Loucy (cell line): ENCODE measurements at regions not wholly inside any gene's neighbourhood (a gene's known extent, or its start where the extent isn't known, plus 50 kb on each side); places are given as distances from the start of the nearest gene placed in this dataset.

ENCODE experiments used
- H2AFZ ChIP-seq: fragments of 200-600 bp; sonication (generic); 2 replicates; pipeline ENCODE4 v1.6.0; 2016; ENCODE audit warnings: antibody characterized with exemption, mild to moderate bottlenecking, low read length, moderate library complexity
- H3F3A ChIP-seq: fragments of 200-600 bp; 2 replicates; pipeline ENCODE4 v1.6.0; 2016; ENCODE audit warnings: antibody characterized with exemption, low read depth, mild to moderate bottlenecking
- H3K27me3 ChIP-seq: fragments of 200-600 bp; sonication (generic); 2 replicates; pipeline ENCODE4 v1.6.1; 2014; ENCODE audit warnings: low read length, mild to moderate bottlenecking; ENCODE audit not compliant: insufficient read depth, poor library complexity, severe bottlenecking
- H3K36me3 ChIP-seq: fragments of 200-600 bp; sonication (generic); 2 replicates; pipeline ENCODE4 v1.6.1; 2016; ENCODE audit warnings: low read length; ENCODE audit not compliant: insufficient read depth
- H3K4me1 ChIP-seq: fragments of 200-600 bp; sonication (generic); 2 replicates; pipeline ENCODE4 v1.5.1; 2014; ENCODE audit warnings: low read length, mild to moderate bottlenecking; ENCODE audit not compliant: insufficient read depth, poor library complexity, severe bottlenecking
- H3K4me2 ChIP-seq: fragments of 200-600 bp; sonication (generic); 2 replicates; pipeline ENCODE4 v1.6.0; 2014; ENCODE audit warnings: antibody characterized with exemption, low read length, low read depth, mild to moderate bottlenecking; ENCODE audit not compliant: poor library complexity, severe bottlenecking
- H3K4me3 ChIP-seq: fragments of 200-600 bp; sonication (generic); 2 replicates; pipeline ENCODE4 v1.5.1; 2014; ENCODE audit warnings: low read length, mild to moderate bottlenecking, mixed read lengths; ENCODE audit not compliant: poor library complexity, severe bottlenecking
- H3K79me2 ChIP-seq: fragments of 200-600 bp; sonication (generic); 2 replicates; pipeline ENCODE4 v1.6.1; 2014; ENCODE audit warnings: low read length; ENCODE audit not compliant: insufficient read depth
- H3K9ac ChIP-seq: fragments of 200-600 bp; sonication (generic); 2 replicates; pipeline ENCODE4 v1.6.0; 2014; ENCODE audit warnings: mild to moderate bottlenecking, low read depth, low read length, moderate library complexity; ENCODE audit not compliant: poor library complexity, severe bottlenecking
- H3K9me2 ChIP-seq: fragments of 200-600 bp; sonication (generic); replicated peaks from 2 replicates; pipeline ENCODE4 v1.6.1; 2016; ENCODE audit warnings: low read depth, low read length, mixed read lengths
- H3K9me3 ChIP-seq: fragments of 200-600 bp; sonication (generic); 2 replicates; pipeline ENCODE4 v1.6.1; 2014; ENCODE audit warnings: mild to moderate bottlenecking, antibody characterized with exemption, low read length, low read depth; ENCODE audit not compliant: insufficient read depth
- H4K20me1 ChIP-seq: fragments of 200-600 bp; sonication (generic); 2 replicates; pipeline ENCODE4 v1.6.0; 2014; ENCODE audit warnings: antibody characterized with exemption, low read length, mild to moderate bottlenecking; ENCODE audit not compliant: insufficient read depth, poor library complexity, severe bottlenecking
- CTCF ChIP-seq: fragments of 200-600 bp; sonication (generic); conservative IDR thresholded peaks from 2 replicates; pipeline ENCODE4 v1.5.1; 2014; ENCODE audit warnings: mild to moderate bottlenecking, antibody characterized with exemption, low read length
- EZH2phosphoT487 ChIP-seq: fragments of 200-600 bp; IDR thresholded peaks from 2 replicates; pipeline ENCODE4 v1.6.1; 2018; ENCODE audit warnings: antibody characterized with exemption, mild to moderate bottlenecking, moderate library complexity, borderline replicate concordance

- Histone ChIP-seq H3K79me2 (no peaks in the 10 kb centered on the region), H3K4me2 (no peak overlapping the region), H3K27me3 (no peaks in the 10 kb centered on the region), H3K36me3 (no peaks in the 10 kb centered on the region), H4K20me1 (no peaks in the 10 kb centered on the region), H2AFZ (no peak overlapping the region), H3K4me1 (no peaks in the 10 kb centered on the region), H3K4me3 (no peak overlapping the region), H3K9me3 (no peaks in the 10 kb centered on the region), H3F3A (no peaks in the 10 kb centered on the region), H3K9me2 (no peaks in the 10 kb centered on the region), H3K9ac (no peak overlapping the region)
- no peak for TF ChIP-seq EZH2phosphoT487
- no peak for TF ChIP-seq CTCF
Observed at GRCh38 chr3:166451997-166452396, 614.8 kb upstream of the BCHE start.

- Histone ChIP-seq H3K27me3 (no peaks in the 10 kb centered on the region), H3F3A (no peaks in the 10 kb centered on the region), H2AFZ (no peak overlapping the region), H3K36me3 (no peaks in the 10 kb centered on the region), H3K4me1 (no peaks in the 10 kb centered on the region), H3K4me3 (no peak overlapping the region), H3K9ac (no peak overlapping the region), H4K20me1 (no peaks in the 10 kb centered on the region), H3K4me2 (no peak overlapping the region), H3K9me3 (no peaks in the 10 kb centered on the region), H3K79me2 (no peaks in the 10 kb centered on the region), H3K9me2 (no peaks in the 10 kb centered on the region)
- TF ChIP-seq EZH2phosphoT487 (no peak), CTCF (no peak)
Observed at GRCh38 chr3:166447513-166447912, 610.3 kb upstream of the BCHE start.

- Histone ChIP-seq H2AFZ (no peak overlapping the region), H3K9me2 (no peaks in the 10 kb centered on the region), H3K4me1 (no peaks in the 10 kb centered on the region), H4K20me1 (no peaks in the 10 kb centered on the region), H3K27me3 (no peaks in the 10 kb centered on the region), H3K4me3 (no peak overlapping the region), H3K9ac (no peak overlapping the region), H3K4me2 (no peak overlapping the region), H3K36me3 (no peaks in the 10 kb centered on the region), H3K9me3 (no peaks in the 10 kb centered on the region), H3F3A (no peaks in the 10 kb centered on the region), H3K79me2 (no peaks in the 10 kb centered on the region)
- no peak for TF ChIP-seq CTCF
- TF ChIP-seq EZH2phosphoT487, result no peak
Observed at GRCh38 chr3:166446986-166447385, 609.8 kb upstream of the BCHE start.
